Panc1 (cell line): ENCODE measurements at regions not wholly inside any gene's neighbourhood (a gene's known extent, or its start where the extent isn't known, plus 50 kb on each side); places are given as distances from the start of the nearest gene placed in this dataset.

Source experiments
- ATAC-seq: fragments of 200-7000 bp; cut with Tn5 transposase; 2 replicates; pipeline ENCODE4 v1.9.1; 2020; ENCODE audit warnings: mild to moderate bottlenecking, moderate library complexity
- BruUV-seq: library from RNA; stranded (reverse); fragments of 400-500 nt; replicated peaks from 2 replicates; lab custom pipeline; 2021; lab: Mats Ljungman, UMichigan
- CTCF ChIA-PET: fragments of 300-600 bp; sonication (Branson Sonifier 250); formaldehyde crosslinking; loops from one replicate; lab custom pipeline; 2022; ENCODE audit warnings: antibody characterized with exemption; lab: Charles Lee
- POLR2A ChIA-PET: fragments of 300-600 bp; sonication (Branson Sonifier 250); formaldehyde crosslinking; loops from one replicate; lab custom pipeline; 2022; ENCODE audit warnings: antibody characterized with exemption; lab: Charles Lee
- DNase-seq: peaks from one replicate; pipeline ENCODE4 v3.0.0-alpha.2; 2010; ENCODE audit warnings: low read depth, low spot score
- H3K27ac ChIP-seq: 2 replicates; pipeline ENCODE4 v1.5.1; 2011; ENCODE audit warnings: mild to moderate bottlenecking, low read length, inconsistent platforms
- H3K27me3 ChIP-seq: fragments of 200-500 bp; sonication (Bioruptor generic); 2 replicates; pipeline ENCODE4 v1.6.0; 2014; ENCODE audit warnings: low read length, inconsistent platforms; ENCODE audit not compliant: control insufficient read depth, insufficient read depth
- H3K36me3 ChIP-seq: fragments of 200-500 bp; sonication (Bioruptor generic); 2 replicates; pipeline ENCODE4 v1.5.1; 2014; ENCODE audit warnings: inconsistent platforms, mild to moderate bottlenecking, low read length, moderate library complexity; ENCODE audit not compliant: control insufficient read depth, insufficient read depth
- H3K4me1 ChIP-seq: 2 replicates; pipeline ENCODE4 v1.5.1; 2011; ENCODE audit warnings: inconsistent platforms, mild to moderate bottlenecking, low read length, moderate library complexity; ENCODE audit not compliant: control insufficient read depth, insufficient read depth
- H3K4me3 ChIP-seq, 2 experiments: 2 replicates each; pipeline ENCODE4 v1.5.1; 2011 to 2012; ENCODE audit warnings: low read depth in 2 of 2, low read length in 2 of 2, mild to moderate bottlenecking in 2 of 2, inconsistent platforms in 1 of 2, moderate library complexity in 1 of 2
- H3K9me3 ChIP-seq: fragments of 200-500 bp; sonication (Bioruptor generic); 2 replicates; pipeline ENCODE4 v1.5.1; 2014; ENCODE audit warnings: low read depth, mild to moderate bottlenecking, inconsistent platforms, low read length, moderate library complexity; ENCODE audit not compliant: control insufficient read depth, insufficient read depth
- CTCF ChIP-seq: fragments of 450-650 bp; IDR thresholded peaks from 2 replicates; pipeline ENCODE4 v1.5.1; 2017; ENCODE audit warnings: mild to moderate bottlenecking
- POLR2AphosphoS5 ChIP-seq: IDR thresholded peaks from 2 replicates; pipeline ENCODE4 v1.6.1; 2012; ENCODE audit warnings: mild to moderate bottlenecking, low read depth, low read length, moderate library complexity
- SIN3A ChIP-seq: IDR thresholded peaks from 2 replicates; pipeline ENCODE4 v1.6.1; 2012; ENCODE audit warnings: low read depth, mild to moderate bottlenecking, low read length, moderate library complexity, borderline replicate concordance; ENCODE audit not compliant: insufficient read depth
- TCF7L2 ChIP-seq: IDR thresholded peaks from 2 replicates; pipeline ENCODE4 v1.6.1; 2011; ENCODE audit warnings: mild to moderate bottlenecking, low read depth, low read length, inconsistent platforms
- in situ Hi-C: cut with HindIII; loops from 2 replicates; pipeline ENCODE4 v1.10.0; 2016; ENCODE audit warnings: low sequenced_read_pairs, low pct_unique_long_range_greater_than_20kb
- intact Hi-C: fragments of 100-400 bp; cut with micrococcal nuclease; formaldehyde crosslinking; loops from one replicate; pipeline ENCODE4 v1.10.0; 2022; ENCODE audit not compliant: unreplicated experiment
- TF ChIP-seq, protein P1 (sequence below), 2 experiments: IDR thresholded peaks; 2 replicates each; pipeline ENCODE4 v1.6.1; 2011 to 2012; ENCODE audit warnings: low read depth in 2 of 2, control low read depth in 1 of 2, low read length in 1 of 2, mild to moderate bottlenecking in 1 of 2, moderate library complexity in 1 of 2; ENCODE audit not compliant: insufficient read depth in 1 of 2

GRCh38 chr7:1340461-1341360 lies 108.0 kb downstream of the UNCX start:
- Histone ChIP-seq H3K4me1 (no peaks in the 10 kb centered on the region), H3K4me3 (no peak overlapping the region), H3K36me3 (no peaks in the 10 kb centered on the region), H3K27ac (no peak overlapping the region), H3K27me3 (no peaks in the 10 kb centered on the region), H3K9me3 (no peaks in the 10 kb centered on the region; the same call in 1 of the 2 replicates)
- DNase-seq: no peak
- CTCF ChIA-PET: no interaction called here
- intact Hi-C loops: no loop called here
- no peak for ATAC-seq
- TF ChIP-seq POLR2AphosphoS5: no peak
- TF ChIP-seq CTCF: no peak
- TF ChIP-seq SIN3A: no peak
- TF ChIP-seq, protein P1, sequence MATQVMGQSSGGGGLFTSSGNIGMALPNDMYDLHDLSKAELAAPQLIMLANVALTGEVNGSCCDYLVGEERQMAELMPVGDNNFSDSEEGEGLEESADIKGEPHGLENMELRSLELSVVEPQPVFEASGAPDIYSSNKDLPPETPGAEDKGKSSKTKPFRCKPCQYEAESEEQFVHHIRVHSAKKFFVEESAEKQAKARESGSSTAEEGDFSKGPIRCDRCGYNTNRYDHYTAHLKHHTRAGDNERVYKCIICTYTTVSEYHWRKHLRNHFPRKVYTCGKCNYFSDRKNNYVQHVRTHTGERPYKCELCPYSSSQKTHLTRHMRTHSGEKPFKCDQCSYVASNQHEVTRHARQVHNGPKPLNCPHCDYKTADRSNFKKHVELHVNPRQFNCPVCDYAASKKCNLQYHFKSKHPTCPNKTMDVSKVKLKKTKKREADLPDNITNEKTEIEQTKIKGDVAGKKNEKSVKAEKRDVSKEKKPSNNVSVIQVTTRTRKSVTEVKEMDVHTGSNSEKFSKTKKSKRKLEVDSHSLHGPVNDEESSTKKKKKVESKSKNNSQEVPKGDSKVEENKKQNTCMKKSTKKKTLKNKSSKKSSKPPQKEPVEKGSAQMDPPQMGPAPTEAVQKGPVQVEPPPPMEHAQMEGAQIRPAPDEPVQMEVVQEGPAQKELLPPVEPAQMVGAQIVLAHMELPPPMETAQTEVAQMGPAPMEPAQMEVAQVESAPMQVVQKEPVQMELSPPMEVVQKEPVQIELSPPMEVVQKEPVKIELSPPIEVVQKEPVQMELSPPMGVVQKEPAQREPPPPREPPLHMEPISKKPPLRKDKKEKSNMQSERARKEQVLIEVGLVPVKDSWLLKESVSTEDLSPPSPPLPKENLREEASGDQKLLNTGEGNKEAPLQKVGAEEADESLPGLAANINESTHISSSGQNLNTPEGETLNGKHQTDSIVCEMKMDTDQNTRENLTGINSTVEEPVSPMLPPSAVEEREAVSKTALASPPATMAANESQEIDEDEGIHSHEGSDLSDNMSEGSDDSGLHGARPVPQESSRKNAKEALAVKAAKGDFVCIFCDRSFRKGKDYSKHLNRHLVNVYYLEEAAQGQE (IDR thresholded peaks at IDR 0.05; ENCODE audit: insufficient read depth in 1 of 2, low read depth in 2 of 2, low read length in 1 of 2): no peak
- TF ChIP-seq TCF7L2: no peak
- BruUV-seq: no TSS peak
- in situ Hi-C loops: no loop called here
- POLR2A ChIA-PET: no interaction called here

GRCh38 chr7:1341361-1342089 lies 108.9 kb downstream of the UNCX start:
- POLR2A ChIA-PET: no interaction called here

More at GRCh38 chr7:1341361-1342089, 108.9 kb downstream of the UNCX start:
- DNase-seq (no peak), ATAC-seq (no peak)
- no peaks in the 10 kb centered on the region for H3K36me3 ChIP-seq
- intact Hi-C loops (no loop called here), in situ Hi-C loops (no loop called here)
- no peaks in the 10 kb centered on the region for H3K27me3 ChIP-seq
- no TSS peak for BruUV-seq
- no peaks in the 10 kb centered on the region for H3K4me1 ChIP-seq
- TF ChIP-seq SIN3A (no peak), POLR2AphosphoS5 (no peak), TCF7L2 (no peak), CTCF (no peak)
- TF ChIP-seq, protein P1 (IDR thresholded peaks at IDR 0.05; ENCODE audit: insufficient read depth in 1 of 2, low read depth in 2 of 2, low read length in 1 of 2): no peak
- H3K9me3 ChIP-seq: no peaks in the 10 kb centered on the region
- no peak overlapping the region for H3K4me3 ChIP-seq
- no peak overlapping the region for H3K27ac ChIP-seq
- CTCF ChIA-PET: no interaction called here
